OCI-LY1 (cell line): ENCODE measurements at regions not wholly inside any gene's neighbourhood (a gene's known extent, or its start where the extent isn't known, plus 50 kb on each side); places are given as distances from the start of the nearest gene placed in this dataset.

Experiments
- H2AFZ ChIP-seq: fragments of 200-600 bp; sonication (generic), shearing (Covaris generic); 2 replicates; pipeline ENCODE4 v1.6.0; 2014; ENCODE audit warnings: antibody characterized with exemption, mild to moderate bottlenecking, low read length
- H3F3A ChIP-seq: fragments of 200-600 bp; sonication (generic), shearing (Covaris generic); 2 replicates; pipeline ENCODE4 v1.6.0; 2014; ENCODE audit warnings: mild to moderate bottlenecking, antibody characterized with exemption, low read length, moderate library complexity; ENCODE audit not compliant: insufficient read depth
- H3K27ac ChIP-seq: fragments of 200-600 bp; sonication (generic); 2 replicates; pipeline ENCODE4 v1.5.1; 2014; ENCODE audit warnings: low read length, mixed run types, mild to moderate bottlenecking, low read depth; ENCODE audit not compliant: poor library complexity, severe bottlenecking
- H3K27me3 ChIP-seq: fragments of 200-600 bp; sonication (generic); 2 replicates; pipeline ENCODE4 v1.6.0; 2014; ENCODE audit warnings: antibody characterized with exemption, mild to moderate bottlenecking, low read length, moderate library complexity; ENCODE audit not compliant: insufficient read depth
- H3K36me3 ChIP-seq: fragments of 200-600 bp; sonication (generic); 2 replicates; pipeline ENCODE4 v1.6.1; 2014; ENCODE audit warnings: mild to moderate bottlenecking, antibody characterized with exemption, low read length, moderate library complexity, mixed read lengths; ENCODE audit not compliant: insufficient read depth
- H3K4me1 ChIP-seq: fragments of 200-600 bp; sonication (generic); 2 replicates; pipeline ENCODE4 v1.5.1; 2014; ENCODE audit warnings: mild to moderate bottlenecking, low read length, moderate library complexity; ENCODE audit not compliant: insufficient read depth, severe bottlenecking
- H3K4me2 ChIP-seq: fragments of 200-600 bp; sonication (generic), shearing (Covaris generic); 2 replicates; pipeline ENCODE4 v1.6.1; 2014; ENCODE audit warnings: low read length
- H3K4me3 ChIP-seq: fragments of 200-600 bp; sonication (generic); 2 replicates; pipeline ENCODE4 v1.5.1; 2014; ENCODE audit warnings: low read length, low read depth, mild to moderate bottlenecking, mixed read lengths; ENCODE audit not compliant: poor library complexity, severe bottlenecking
- H3K79me2 ChIP-seq: fragments of 200-600 bp; shearing (Covaris generic); 2 replicates; pipeline ENCODE4 v1.6.1; 2016; ENCODE audit warnings: mixed run types, low read length, mixed read lengths; ENCODE audit not compliant: insufficient read depth
- H3K9ac ChIP-seq: fragments of 200-600 bp; sonication (generic), shearing (Covaris generic); 2 replicates; pipeline ENCODE4 v1.6.1; 2014; ENCODE audit warnings: mild to moderate bottlenecking, low read length, mixed read lengths
- H3K9me2 ChIP-seq: fragments of 200-600 bp; sonication (generic), shearing (Covaris generic); 2 replicates; pipeline ENCODE4 v1.6.1; 2014; ENCODE audit warnings: low read depth, mild to moderate bottlenecking, low read length, mixed read lengths
- H3K9me3 ChIP-seq: fragments of 200-600 bp; shearing (Covaris generic); 2 replicates; pipeline ENCODE4 v1.6.1; 2014; ENCODE audit warnings: low read length, mixed read lengths
- H4K20me1 ChIP-seq: fragments of 200-600 bp; sonication (generic), shearing (Covaris generic); 2 replicates; pipeline ENCODE4 v1.6.0; 2016; ENCODE audit warnings: mild to moderate bottlenecking, low read length; ENCODE audit not compliant: insufficient read depth
- EZH2 ChIP-seq: fragments of 200-600 bp; sonication (generic), shearing (Covaris generic); IDR thresholded peaks from 2 replicates; pipeline ENCODE4 v1.8.0; 2017; ENCODE audit warnings: borderline replicate concordance, mixed run types, mild to moderate bottlenecking, antibody characterized with exemption, low read length, moderate library complexity, mixed read lengths
- TF ChIP-seq, protein P1 (sequence below): fragments of 200-600 bp; sonication (generic), shearing (Covaris generic); IDR thresholded peaks from 2 replicates; pipeline ENCODE4 v1.5.1; 2017; ENCODE audit warnings: mild to moderate bottlenecking, antibody characterized with exemption, low read length, moderate library complexity, mixed read lengths

DNA sequence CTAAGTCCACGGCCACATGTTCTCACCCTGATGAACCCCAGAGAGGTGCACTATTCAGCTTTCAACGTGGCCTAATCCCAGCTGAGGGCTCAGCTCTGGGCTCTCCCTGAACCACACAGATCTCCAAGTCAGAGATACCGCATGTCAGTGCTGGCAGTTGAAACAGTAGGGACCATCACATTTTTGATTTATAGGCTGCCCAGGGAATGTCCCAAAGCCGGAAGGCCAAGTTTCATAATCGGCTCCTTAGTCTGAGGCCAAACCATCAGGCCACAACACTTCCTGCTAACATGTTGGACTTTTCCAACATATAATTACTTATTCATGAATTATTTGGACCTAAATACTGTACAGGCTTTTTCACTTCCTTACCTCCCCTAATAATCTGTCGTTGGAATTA lies 91.9 kb upstream of the KLHL29 start:
- Histone ChIP-seq H2AFZ (no peak overlapping the region), H4K20me1 (no peaks in the 10 kb centered on the region), H3K4me2 (no peak overlapping the region), H3F3A (no peaks in the 10 kb centered on the region), H3K4me3 (no peak overlapping the region), H3K79me2 (no peaks in the 10 kb centered on the region), H3K36me3 (no peaks in the 10 kb centered on the region), H3K4me1 (no peaks in the 10 kb centered on the region), H3K9me2 (no peaks in the 10 kb centered on the region), H3K9ac (no peak overlapping the region), H3K9me3 (no peaks in the 10 kb centered on the region), H3K27me3 (no peaks in the 10 kb centered on the region), H3K27ac (no peak overlapping the region)
- TF ChIP-seq EZH2 = no peak
- TF ChIP-seq, protein P1, sequence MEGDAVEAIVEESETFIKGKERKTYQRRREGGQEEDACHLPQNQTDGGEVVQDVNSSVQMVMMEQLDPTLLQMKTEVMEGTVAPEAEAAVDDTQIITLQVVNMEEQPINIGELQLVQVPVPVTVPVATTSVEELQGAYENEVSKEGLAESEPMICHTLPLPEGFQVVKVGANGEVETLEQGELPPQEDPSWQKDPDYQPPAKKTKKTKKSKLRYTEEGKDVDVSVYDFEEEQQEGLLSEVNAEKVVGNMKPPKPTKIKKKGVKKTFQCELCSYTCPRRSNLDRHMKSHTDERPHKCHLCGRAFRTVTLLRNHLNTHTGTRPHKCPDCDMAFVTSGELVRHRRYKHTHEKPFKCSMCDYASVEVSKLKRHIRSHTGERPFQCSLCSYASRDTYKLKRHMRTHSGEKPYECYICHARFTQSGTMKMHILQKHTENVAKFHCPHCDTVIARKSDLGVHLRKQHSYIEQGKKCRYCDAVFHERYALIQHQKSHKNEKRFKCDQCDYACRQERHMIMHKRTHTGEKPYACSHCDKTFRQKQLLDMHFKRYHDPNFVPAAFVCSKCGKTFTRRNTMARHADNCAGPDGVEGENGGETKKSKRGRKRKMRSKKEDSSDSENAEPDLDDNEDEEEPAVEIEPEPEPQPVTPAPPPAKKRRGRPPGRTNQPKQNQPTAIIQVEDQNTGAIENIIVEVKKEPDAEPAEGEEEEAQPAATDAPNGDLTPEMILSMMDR = no peak

DNA sequence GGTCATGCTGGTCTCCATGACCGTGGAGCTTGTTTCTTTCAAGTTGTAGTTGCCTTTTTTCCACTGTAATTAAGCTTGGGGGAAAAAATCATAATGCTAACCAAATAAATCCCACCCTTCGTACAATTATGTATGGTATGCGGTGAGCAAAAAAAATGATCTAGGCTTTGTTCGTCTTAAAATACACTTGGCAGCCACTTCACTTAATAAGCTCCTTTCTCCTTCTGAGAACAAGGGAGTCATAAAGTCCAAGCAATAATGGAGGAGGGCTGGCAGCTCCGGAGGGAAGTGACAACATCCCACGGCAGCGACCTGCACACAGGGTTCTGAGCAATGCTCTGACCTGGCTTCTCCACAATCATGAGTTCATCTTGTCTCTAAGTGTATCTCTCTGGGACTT lies 91.2 kb upstream of the KLHL29 start:
- Histone ChIP-seq H3K4me2 (no peak overlapping the region), H3K27me3 (no peaks in the 10 kb centered on the region), H4K20me1 (no peaks in the 10 kb centered on the region), H3K36me3 (no peaks in the 10 kb centered on the region), H3K9ac (no peak overlapping the region), H3K79me2 (no peaks in the 10 kb centered on the region), H3K9me3 (no peaks in the 10 kb centered on the region), H2AFZ (no peak overlapping the region), H3F3A (no peaks in the 10 kb centered on the region), H3K9me2 (no peaks in the 10 kb centered on the region), H3K4me3 (no peak overlapping the region), H3K27ac (no peak overlapping the region), H3K4me1 (no peaks in the 10 kb centered on the region)
- TF ChIP-seq EZH2 = no peak
- TF ChIP-seq, protein P1 = no peak

DNA sequence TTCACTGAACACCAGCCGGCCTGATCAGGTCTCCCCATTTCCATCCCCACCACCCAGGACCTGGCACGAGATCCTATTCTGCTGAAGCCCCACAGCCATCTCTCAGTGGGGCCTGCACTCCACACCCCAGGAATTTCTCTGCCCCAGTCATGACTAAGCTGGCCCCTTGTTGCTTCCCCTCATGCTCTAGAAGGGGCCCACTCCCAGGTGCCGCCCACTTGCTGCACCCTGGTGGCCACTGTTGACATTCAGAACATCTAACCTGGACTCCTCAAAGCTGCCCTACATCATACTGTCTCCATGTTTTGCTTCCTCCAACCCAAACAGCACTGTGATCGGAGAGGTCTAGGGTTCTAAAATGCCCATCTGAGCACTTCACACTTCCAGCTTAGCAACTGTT lies 90.7 kb upstream of the KLHL29 start:
- no peak overlapping the region for H3K9ac ChIP-seq
- no peak overlapping the region for H2AFZ ChIP-seq
- no peaks in the 10 kb centered on the region for H3K79me2 ChIP-seq
- H3K27ac ChIP-seq = no peak overlapping the region
- no peaks in the 10 kb centered on the region for H3K27me3 ChIP-seq
- H3K36me3 ChIP-seq = no peaks in the 10 kb centered on the region
- H3K9me3 ChIP-seq = no peaks in the 10 kb centered on the region
- H3K4me3 ChIP-seq = no peak overlapping the region
- no peak overlapping the region for H3K4me2 ChIP-seq
- no peaks in the 10 kb centered on the region for H4K20me1 ChIP-seq
- no peak for TF ChIP-seq EZH2
- TF ChIP-seq, protein P1 = no peak; the same call in 1 of the 2 replicates
- H3K4me1 ChIP-seq = no peaks in the 10 kb centered on the region
- H3F3A ChIP-seq = no peaks in the 10 kb centered on the region
- no peaks in the 10 kb centered on the region for H3K9me2 ChIP-seq
